ENCODE measurements at regions not wholly inside any gene's neighbourhood (a gene's known extent, or its start where the extent isn't known, plus 50 kb on each side); places are given as distances from the start of the nearest gene placed in this dataset.

DNA sequence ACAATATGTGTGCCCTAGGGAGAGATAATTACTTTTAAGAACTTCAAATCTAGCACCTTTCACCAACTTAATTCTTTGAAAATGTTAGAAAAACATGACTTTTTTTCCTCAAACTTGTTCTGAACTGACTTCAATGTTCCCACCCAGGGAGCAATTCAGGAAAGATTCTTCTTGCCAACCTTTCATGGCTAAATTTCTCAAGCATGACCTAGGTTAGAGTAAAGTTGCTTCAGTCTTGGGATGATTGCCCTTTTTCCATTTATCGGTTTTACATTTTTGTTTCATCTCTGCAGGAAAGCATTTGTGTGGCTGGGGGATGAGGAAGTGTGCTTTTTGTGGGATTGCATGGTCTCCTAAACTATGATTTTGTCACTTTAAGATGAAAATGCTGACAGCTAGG lies 647.7 kb downstream of the LTN1 start:
- ATAC-seq (no peak), DNase-seq (no peak)
- H3K27me3 ChIP-seq: no peaks in the 10 kb centered on the region
- TF ChIP-seq CTCF (IDR thresholded peaks at IDR 0.05): no peak
- intact Hi-C loops (cut with DNase I): loop anchor here in 1 of 2 donors (10.0 kb wide), 1 partner anchor 180 kb away; no protein-coding TSS in a partner anchor
- no peak overlapping the region for H3K27ac ChIP-seq
- no peaks in the 10 kb centered on the region for H3K36me3 ChIP-seq
- H3K4me3 ChIP-seq: no peak overlapping the region
- H3K9me3 ChIP-seq: no peaks in the 10 kb centered on the region
- H3K4me1 ChIP-seq: no peaks in the 10 kb centered on the region

DNA sequence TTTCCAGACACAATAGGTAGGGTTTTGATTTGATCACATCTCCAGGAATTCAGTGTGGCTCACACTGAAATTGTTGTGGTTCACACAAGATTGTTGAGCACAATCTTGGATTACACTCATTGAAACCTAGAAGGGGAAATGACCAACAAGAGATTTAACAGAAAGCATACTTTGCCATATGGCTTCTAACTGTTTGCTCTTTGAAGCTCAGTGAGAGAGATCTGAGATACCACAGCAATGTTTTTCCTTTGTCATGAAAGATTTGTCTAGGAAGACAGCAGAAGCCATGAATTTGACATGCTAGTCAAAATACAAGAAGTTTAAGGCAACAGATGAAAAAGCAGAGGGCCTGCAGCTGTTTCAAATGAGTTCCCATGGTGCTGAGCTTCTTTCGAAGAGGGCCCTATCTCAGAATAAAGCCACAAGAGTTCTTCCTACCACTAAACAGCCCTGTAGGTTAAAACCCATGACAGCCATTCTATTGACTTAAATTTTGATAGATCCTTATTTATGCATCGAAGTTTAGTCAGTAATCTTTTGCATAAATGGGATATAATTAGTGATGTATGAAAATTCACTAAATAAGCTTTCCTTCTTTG lies 650.4 kb downstream of the LTN1 start:
- no peak for ATAC-seq
- TF ChIP-seq CTCF (IDR thresholded peaks at IDR 0.05): no peak
- Histone ChIP-seq H3K4me1 (peaks cover 0 to 7% of the 10 kb centered on the region in 2 donors), H3K4me3 (no peak overlapping the region), H3K9me3 (no peaks in the 10 kb centered on the region), H3K27me3 (no peaks in the 10 kb centered on the region), H3K36me3 (no peaks in the 10 kb centered on the region), H3K27ac (no peak overlapping the region)
- intact Hi-C loops (cut with DNase I): loop anchor here in 1 of 2 donors (10.0 kb wide), 1 partner anchor 182 kb away; no protein-coding TSS in a partner anchor
- DNase-seq: no peak

DNA sequence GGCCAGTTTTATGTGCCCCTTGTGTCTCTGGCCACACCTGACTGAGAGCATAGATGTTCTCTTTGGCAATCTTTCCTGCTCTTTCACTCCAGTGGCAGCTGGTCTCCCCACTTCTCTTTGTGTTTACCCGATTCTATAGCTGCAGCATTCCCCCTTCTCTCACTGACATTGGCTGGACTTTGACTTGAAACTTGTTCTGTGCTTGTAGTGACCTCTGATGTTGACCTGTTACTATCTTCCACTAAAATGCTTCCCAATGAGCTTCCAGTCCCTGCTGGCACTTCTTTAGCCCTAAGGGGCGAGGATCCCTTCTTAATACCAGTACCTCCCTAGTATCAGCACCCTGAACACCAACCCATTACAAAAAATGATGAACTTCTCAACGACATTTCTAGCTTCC lies 653.3 kb downstream of the LTN1 start:
- Histone ChIP-seq H3K9me3 (no peaks in the 10 kb centered on the region), H3K27ac (no peak overlapping the region), H3K4me1 (peaks cover 0 to 7% of the 10 kb centered on the region in 2 donors), H3K4me3 (no peak overlapping the region), H3K36me3 (no peaks in the 10 kb centered on the region), H3K27me3 (no peaks in the 10 kb centered on the region)
- intact Hi-C loops (cut with DNase I): loop anchor here in 1 of 2 donors (10.0 kb wide), 1 partner anchor 1485 kb away; no protein-coding TSS in a partner anchor
- no peak for ATAC-seq
- no peak for DNase-seq
- TF ChIP-seq CTCF (IDR thresholded peaks at IDR 0.05): no peak

DNA sequence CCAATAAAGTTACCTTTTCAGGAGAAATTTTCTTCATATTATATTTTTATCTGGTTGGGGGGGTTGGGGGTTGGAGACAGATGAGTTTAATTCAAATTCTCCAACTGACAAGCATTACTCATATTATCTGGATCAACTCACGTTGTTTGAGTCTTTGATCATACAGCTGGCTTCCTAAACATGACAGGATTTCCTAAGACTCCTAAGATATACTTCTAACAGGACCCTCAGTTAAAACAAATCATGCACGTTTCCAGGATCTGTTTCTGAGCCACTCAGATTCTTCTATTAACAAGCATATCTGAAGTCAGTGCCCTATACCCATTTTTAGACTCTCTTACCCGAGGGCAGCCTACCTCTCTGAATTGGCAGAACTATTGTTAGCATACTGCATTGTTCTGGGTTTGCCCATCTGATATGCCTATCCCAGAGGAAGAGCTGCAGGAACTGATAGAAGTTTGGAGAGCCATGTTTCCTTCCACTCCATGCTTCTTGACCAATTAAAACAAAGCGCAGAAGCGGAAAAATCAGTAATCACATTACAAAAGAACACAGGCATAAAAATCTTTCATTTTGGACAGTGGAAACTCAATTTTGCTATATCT lies 653.9 kb downstream of the LTN1 start:
- no peaks in the 10 kb centered on the region for H3K9me3 ChIP-seq
- H3K27ac ChIP-seq: no peak overlapping the region
- no peak overlapping the region for H3K4me3 ChIP-seq
- intact Hi-C loops (cut with DNase I): loop anchor here in 1 of 2 donors (10.0 kb wide), 1 partner anchor 1484 kb away; no protein-coding TSS in a partner anchor
- TF ChIP-seq CTCF (IDR thresholded peaks at IDR 0.05): no peak
- H3K27me3 ChIP-seq: no peaks in the 10 kb centered on the region
- peak; percentile 14 for ATAC-seq
- no peaks in the 10 kb centered on the region for H3K36me3 ChIP-seq
- H3K4me1 ChIP-seq: peaks cover 0 to 7% of the 10 kb centered on the region in 2 donors
- no peak for DNase-seq

GRCh38 chr21:28337315-28337714 lies 655.4 kb downstream of the LTN1 start:
- no peak overlapping the region for H3K27ac ChIP-seq
- no peaks in the 10 kb centered on the region for H3K36me3 ChIP-seq
- H3K9me3 ChIP-seq: no peaks in the 10 kb centered on the region
- H3K27me3 ChIP-seq: no peaks in the 10 kb centered on the region
- H3K4me1 ChIP-seq: peaks cover 0 to 7% of the 10 kb centered on the region in 2 donors
- H3K4me3 ChIP-seq: no peak overlapping the region
- peak in 1 of 2 donors; percentile 36 for TF ChIP-seq CTCF (IDR thresholded peaks at IDR 0.05)
- ATAC-seq (peak; percentile 32), DNase-seq (peak in 2 of 4 donors; percentile 35 to 60)
- intact Hi-C loops (cut with DNase I): loop anchor here in 1 of 2 donors (10.0 kb wide), 1 partner anchor 1483 kb away; no protein-coding TSS in a partner anchor

Measured in left lung (tissue), 4 donors.